ENCODE measurements at regions not wholly inside any gene's neighbourhood (a gene's known extent, or its start where the extent isn't known, plus 50 kb on each side); places are given as distances from the start of the nearest gene placed in this dataset.

DNA sequence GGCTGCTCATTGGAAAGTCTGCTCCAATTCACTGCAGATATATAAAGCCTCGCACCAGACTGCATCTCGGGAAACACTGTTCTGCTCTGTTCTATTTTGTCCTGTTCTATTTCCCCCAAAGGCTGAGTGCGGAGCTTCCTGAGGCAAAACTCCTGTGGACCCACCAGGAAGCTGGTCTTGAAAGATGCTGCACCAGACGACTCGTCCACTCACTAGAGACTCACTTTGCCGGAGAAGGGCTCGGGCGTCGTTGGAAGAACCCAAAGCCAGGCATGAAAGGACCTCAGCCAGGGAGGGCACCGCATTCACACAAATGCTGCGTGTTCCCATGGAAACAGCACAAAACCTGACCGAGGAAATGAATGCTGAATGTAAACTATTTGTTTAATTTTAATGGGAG is 331.2 kb upstream of the SFSWAP start:
- no peak for DNase-seq (ENCODE audit: extremely low spot score)
- TF ChIP-seq, protein P1, sequence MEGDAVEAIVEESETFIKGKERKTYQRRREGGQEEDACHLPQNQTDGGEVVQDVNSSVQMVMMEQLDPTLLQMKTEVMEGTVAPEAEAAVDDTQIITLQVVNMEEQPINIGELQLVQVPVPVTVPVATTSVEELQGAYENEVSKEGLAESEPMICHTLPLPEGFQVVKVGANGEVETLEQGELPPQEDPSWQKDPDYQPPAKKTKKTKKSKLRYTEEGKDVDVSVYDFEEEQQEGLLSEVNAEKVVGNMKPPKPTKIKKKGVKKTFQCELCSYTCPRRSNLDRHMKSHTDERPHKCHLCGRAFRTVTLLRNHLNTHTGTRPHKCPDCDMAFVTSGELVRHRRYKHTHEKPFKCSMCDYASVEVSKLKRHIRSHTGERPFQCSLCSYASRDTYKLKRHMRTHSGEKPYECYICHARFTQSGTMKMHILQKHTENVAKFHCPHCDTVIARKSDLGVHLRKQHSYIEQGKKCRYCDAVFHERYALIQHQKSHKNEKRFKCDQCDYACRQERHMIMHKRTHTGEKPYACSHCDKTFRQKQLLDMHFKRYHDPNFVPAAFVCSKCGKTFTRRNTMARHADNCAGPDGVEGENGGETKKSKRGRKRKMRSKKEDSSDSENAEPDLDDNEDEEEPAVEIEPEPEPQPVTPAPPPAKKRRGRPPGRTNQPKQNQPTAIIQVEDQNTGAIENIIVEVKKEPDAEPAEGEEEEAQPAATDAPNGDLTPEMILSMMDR (IDR thresholded peaks at IDR 0.05; ENCODE audit: control extremely low read depth, extremely low read depth, low read depth, missing control alignments): no peak
- ChIA-PET POLR2A (no interaction called here), CTCF (interaction anchor here (1.7 kb wide), 1 partner anchor 28 kb away, joined by 4 read pairs; no protein-coding TSS in a partner anchor)

DNA sequence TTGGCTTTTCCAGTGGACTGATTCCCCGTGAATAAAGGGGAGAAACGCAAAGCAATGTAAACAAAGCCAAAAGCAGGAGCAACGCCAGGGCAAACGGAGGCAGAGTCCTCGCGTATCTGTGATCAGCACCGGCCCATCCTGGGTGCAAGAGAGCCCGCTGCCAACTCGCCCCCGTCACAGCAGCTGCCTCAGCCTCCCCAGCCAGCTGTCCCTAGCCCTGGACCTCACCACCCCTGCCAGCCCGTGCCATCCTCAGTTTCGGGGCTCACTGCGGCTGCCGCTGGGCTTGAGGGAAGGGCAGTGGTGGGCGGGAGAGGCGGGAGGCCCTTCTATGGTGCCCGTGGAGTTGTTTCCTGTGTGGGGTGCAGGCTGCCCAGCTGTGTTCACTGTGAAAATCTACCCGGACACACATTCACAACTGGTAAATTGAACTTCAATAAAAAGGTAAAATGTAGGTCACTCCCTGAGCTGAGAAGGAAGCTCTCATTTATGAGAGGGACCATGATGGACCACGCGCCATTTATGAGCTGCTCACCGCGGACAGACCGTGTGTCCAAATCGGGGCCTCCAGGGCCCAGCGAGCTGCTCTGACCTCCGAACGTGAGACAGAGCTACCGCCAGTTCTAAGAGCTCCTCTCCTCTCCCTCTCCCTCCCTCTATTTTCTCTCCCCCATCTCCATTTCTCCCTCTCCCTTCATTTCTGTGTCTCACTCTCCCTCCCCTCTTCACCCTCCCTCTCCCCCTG is 330.5 kb upstream of the SFSWAP start:
- no peak for DNase-seq (ENCODE audit: extremely low spot score)
- ChIA-PET CTCF (interaction anchor here (1.7 kb wide), 1 partner anchor 28 kb away, joined by 4 read pairs; no protein-coding TSS in a partner anchor), POLR2A (no interaction called here)
- TF ChIP-seq, protein P1 (IDR thresholded peaks at IDR 0.05; ENCODE audit: control extremely low read depth, extremely low read depth, low read depth, missing control alignments): no peak

DNA sequence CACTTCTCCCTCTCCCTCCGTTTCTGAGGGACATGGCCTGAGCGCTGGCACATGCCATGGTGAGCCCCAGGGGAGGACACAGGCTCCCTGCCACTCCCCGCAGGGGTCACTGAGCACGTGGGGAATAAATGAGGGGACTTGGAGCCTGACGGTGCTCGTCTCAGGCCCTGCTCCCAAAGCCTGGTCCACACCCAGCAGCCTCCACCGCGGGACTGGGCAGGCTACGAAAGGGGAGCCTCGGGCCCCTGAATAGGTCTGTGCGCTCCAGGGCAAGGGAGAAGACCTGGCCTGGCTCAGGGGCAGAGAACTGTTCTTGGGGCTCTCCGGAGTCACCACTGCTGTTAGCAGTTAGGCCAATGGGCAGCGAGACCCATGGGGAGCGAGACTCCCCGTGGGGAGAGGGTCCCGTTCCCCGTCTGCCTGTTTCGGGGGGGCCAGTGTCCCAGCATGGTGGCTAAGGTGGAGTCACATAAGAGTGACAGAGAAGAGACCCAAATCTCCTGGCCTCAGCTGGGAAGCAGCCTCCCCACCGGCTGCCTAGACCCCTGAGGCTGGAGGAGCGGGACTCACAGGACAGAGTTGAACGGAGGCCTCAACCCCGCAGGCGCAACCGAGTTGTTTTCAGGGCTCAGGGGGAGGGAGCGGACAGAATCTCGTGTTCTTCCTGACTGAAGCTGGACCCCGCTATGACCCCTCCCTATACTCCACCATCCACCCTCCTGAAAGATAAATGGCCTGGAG is 329.8 kb upstream of the SFSWAP start:
- ChIA-PET CTCF (interaction anchor here (1.7 kb wide), 1 partner anchor 29 kb away, joined by 4 read pairs; no protein-coding TSS in a partner anchor), POLR2A (no interaction called here)
- TF ChIP-seq, protein P1 (IDR thresholded peaks at IDR 0.05; ENCODE audit: control extremely low read depth, extremely low read depth, low read depth, missing control alignments): no peak
- no peak for DNase-seq (ENCODE audit: extremely low spot score)

DNA sequence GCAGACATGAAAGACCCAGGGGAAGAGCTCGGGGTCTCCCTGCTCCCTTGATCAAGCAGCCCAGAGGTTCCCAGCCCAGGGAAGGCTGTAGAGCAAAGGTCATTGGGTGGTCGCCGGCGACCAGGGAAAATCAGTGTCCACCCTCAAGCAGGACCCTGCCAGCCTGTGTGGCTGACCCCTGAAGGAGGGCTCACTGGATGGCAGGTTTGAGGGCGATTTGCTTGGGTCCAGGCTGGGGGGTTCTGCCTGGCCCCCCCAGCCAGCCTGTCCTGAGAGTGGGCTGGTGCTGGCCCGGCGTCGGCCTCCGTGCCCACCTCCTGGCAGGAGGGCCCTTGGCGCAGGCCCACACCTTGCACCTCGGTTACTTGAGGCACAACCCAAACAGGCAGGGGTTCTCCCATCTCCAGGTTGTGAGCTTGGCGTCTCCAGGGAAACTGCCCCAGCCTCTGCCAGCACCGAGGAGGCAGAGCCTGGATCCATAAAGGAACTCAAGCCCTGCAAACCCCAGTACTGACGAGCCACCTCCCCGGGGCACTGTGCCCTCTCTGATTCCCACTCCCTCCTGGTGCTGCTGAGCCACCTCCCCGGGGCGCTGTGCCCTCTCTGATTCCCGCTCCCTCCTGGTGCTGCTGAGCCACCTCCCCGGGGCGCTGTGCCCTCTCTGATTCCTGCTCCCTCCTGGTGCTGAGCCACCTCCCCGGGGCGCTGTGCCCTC is 329.0 kb upstream of the SFSWAP start:
- POLR2A ChIA-PET: no interaction called here
- no peak for DNase-seq (ENCODE audit: extremely low spot score)
- CTCF ChIA-PET: interaction anchor here (1.7 kb wide), 1 partner anchor 30 kb away, joined by 4 read pairs; no protein-coding TSS in a partner anchor
- TF ChIP-seq, protein P1 (IDR thresholded peaks at IDR 0.05; ENCODE audit: control extremely low read depth, extremely low read depth, low read depth, missing control alignments): no peak

DNA sequence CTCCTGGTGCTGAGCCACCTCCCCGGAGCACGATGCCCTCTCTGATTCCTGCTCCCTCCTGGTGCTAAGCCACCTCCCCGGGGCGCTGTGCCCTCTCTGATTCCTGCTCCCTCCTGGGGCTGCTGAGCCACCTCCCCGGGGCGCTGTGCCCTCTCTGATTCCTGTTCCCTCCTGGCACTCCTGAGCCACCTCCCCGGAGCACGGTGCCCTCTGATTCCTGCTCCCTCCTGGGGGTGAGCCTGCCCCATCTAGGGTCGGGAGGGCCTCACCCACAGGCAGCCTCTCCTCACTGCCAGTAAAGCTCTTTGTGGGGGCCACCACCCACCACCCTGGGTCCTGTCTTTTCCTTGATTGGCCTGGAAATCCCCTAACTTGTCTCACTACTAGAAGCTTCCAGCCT is 327.6 kb upstream of the SFSWAP start:
- POLR2A ChIA-PET: no interaction called here
- TF ChIP-seq, protein P1 (IDR thresholded peaks at IDR 0.05; ENCODE audit: control extremely low read depth, extremely low read depth, low read depth, missing control alignments): no peak
- CTCF ChIA-PET: no interaction called here
- DNase-seq (ENCODE audit: extremely low spot score): no peak

DNA sequence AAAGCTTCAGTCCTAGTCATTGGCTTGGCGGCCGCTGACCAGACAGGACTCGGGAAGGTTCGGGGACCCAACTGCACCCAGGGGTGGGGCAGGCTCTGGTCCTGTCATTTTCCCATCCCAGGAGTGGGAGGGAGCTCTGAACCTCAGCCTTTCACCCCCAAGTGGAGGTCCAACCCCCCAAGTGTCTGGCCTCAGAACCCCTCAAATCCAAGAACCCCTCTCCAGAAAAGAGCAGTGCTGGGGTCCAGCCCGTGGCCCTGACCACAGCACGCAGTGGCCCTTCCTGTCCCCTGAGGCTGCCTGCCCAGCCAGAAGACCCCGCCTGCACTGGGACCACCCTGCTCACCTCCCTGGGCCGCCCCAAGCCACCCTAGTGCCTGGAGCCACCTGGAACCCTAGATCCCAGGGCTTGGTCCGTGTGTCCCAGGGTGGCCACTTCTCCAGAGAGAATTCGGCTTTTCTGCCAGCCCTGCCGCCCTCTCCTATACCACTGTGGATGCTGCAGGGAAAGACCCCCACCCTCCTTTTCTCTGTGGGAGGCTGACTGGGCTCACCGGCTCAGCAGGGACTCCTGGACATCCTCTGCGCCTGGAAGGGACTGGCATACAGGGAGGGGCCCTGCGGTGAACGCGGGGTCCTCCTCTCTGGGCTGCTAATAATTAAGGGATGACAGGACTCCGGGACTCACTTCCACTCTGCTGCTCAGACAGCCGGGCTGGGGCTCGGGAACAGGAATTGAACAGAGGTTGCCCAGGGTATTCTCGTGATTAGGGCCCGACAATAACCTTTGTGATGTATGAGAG is 326.9 kb upstream of the SFSWAP start:
- DNase-seq (ENCODE audit: extremely low spot score): no peak
- CTCF ChIA-PET: no interaction called here
- POLR2A ChIA-PET: no interaction called here
- TF ChIP-seq, protein P1 (IDR thresholded peaks at IDR 0.05; ENCODE audit: control extremely low read depth, extremely low read depth, low read depth, missing control alignments): no peak

Measured in GM10248 (cell line).